Peyer's patch (tissue), 4 donors: ENCODE measurements at regions not wholly inside any gene's neighbourhood (a gene's known extent, or its start where the extent isn't known, plus 50 kb on each side); places are given as distances from the start of the nearest gene placed in this dataset.

Experiments
- DNase-seq, 3 donors: peaks; one replicate each; pipeline ENCODE4 v3.0.0-alpha.2; 2017 to 2019
- H3K27ac ChIP-seq, 4 donors: fragments of 200-600 bp; sonication (generic); one replicate each; pipeline ENCODE4 v1.5.1; 2016 to 2019
- H3K27me3 ChIP-seq, 2 donors: fragments of 200-600 bp; sonication (generic); one replicate each; pipeline ENCODE4 v1.5.1; 2019
- H3K36me3 ChIP-seq, 3 donors: fragments of 200-600 bp; sonication (generic); one replicate each; pipeline ENCODE4 v1.5.1; 2016 to 2019
- H3K4me1 ChIP-seq, 4 donors: fragments of 200-600 bp; sonication (generic); one replicate each; pipeline ENCODE4 v1.5.1; 2016 to 2019
- H3K4me3 ChIP-seq, 4 donors: fragments of 200-600 bp; sonication (generic); 1 replicate in 3 of 4; 2 replicates in 1 of 4; pipeline ENCODE4 v1.5.1; 2016 to 2019; ENCODE audit warnings: mild to moderate bottlenecking in 1 of 4
- H3K9me3 ChIP-seq, 4 donors: fragments of 200-600 bp; sonication (generic); one replicate each; pipeline ENCODE4 v1.5.1; 2016 to 2019; ENCODE audit warnings: mild to moderate bottlenecking in 1 of 4
- POLR2A ChIP-seq, 2 donors: fragments of 450-650 bp; IDR thresholded peaks; one replicate each; pipeline ENCODE4 v1.5.1; 2017; ENCODE audit warnings: antibody characterized with exemption in 2 of 2, mild to moderate bottlenecking in 2 of 2, moderate library complexity in 2 of 2
- TF ChIP-seq, protein P1 (sequence below), 6 experiments: fragments of 450-650 bp in 4 of 6; fragments of 200-600 bp in 2 of 6; sonication (generic) in 1 of 6; IDR thresholded peaks; one replicate each; pipeline ENCODE4 v1.5.1; 2017 to 2019; ENCODE audit warnings: antibody characterized with exemption in 6 of 6, mild to moderate bottlenecking in 3 of 6, moderate library complexity in 1 of 6

DNA sequence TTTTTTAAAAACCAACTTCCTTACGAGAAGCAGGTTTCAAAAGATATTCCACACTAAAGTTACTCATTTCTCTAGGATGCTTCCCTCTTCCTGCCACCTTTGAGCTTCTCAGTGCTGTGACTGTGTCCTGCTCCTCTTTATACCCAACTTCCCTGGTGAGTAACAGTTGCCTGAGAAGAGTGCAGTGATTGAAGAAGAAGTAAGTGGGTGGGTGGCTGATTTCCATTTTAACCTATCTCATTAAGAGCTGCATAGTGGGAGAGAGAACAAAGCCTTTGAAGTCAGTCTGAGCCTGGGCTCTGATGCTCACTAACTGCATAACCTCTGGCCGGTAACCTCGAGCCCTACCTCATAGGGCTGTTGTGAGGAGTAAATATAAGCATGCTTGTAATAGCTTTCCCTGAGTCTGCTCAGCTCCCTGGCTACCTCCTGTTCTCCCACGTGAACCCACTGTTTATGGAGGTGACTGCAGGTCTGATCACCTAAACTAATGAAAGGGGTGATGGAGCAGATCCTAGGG, 977.3 kb downstream of the UQCRFS1 start:
- TF ChIP-seq, protein P1, sequence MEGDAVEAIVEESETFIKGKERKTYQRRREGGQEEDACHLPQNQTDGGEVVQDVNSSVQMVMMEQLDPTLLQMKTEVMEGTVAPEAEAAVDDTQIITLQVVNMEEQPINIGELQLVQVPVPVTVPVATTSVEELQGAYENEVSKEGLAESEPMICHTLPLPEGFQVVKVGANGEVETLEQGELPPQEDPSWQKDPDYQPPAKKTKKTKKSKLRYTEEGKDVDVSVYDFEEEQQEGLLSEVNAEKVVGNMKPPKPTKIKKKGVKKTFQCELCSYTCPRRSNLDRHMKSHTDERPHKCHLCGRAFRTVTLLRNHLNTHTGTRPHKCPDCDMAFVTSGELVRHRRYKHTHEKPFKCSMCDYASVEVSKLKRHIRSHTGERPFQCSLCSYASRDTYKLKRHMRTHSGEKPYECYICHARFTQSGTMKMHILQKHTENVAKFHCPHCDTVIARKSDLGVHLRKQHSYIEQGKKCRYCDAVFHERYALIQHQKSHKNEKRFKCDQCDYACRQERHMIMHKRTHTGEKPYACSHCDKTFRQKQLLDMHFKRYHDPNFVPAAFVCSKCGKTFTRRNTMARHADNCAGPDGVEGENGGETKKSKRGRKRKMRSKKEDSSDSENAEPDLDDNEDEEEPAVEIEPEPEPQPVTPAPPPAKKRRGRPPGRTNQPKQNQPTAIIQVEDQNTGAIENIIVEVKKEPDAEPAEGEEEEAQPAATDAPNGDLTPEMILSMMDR (IDR thresholded peaks at IDR 0.05), result no peak
- no peak for TF ChIP-seq POLR2A (IDR thresholded peaks at IDR 0.05)
- DNase-seq, result no peak

DNA sequence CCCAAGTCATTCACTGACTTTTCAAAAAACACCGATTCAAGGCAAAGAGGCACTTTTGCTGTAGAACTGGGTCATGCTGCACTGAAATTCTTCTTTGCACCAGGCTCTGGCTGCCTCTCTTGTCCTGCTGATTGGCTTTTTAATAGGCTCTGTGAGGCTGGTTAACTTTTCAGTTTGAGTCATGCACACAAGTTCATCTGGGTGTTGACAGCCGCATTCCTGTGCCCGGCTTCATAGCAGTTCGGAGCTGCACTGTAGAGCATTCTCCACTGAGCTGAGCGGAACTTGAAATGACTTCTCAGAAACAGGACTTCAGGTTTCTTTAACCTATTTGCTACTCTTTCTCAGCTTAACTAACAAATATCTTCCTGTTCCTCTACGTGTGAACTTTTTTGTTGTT, 978.3 kb downstream of the UQCRFS1 start:
- no peaks in the 10 kb centered on the region for H3K4me1 ChIP-seq
- no peak overlapping the region for H3K4me3 ChIP-seq
- no peaks in the 10 kb centered on the region for H3K36me3 ChIP-seq
- no peaks in the 10 kb centered on the region for H3K27me3 ChIP-seq
- no peak for TF ChIP-seq POLR2A (IDR thresholded peaks at IDR 0.05)
- TF ChIP-seq, protein P1 (IDR thresholded peaks at IDR 0.05), result no peak
- no peak overlapping the region for H3K27ac ChIP-seq
- no peak for DNase-seq
- H3K9me3 ChIP-seq, result peaks cover 0 to 2% (median 0%) of the 10 kb centered on the region in 4 donors

More for the DNA sequence above, 977.3 kb downstream of the UQCRFS1 start:
- Histone ChIP-seq H3K9me3 (peaks cover 0 to 2% (median 0%) of the 10 kb centered on the region in 4 donors), H3K27me3 (no peaks in the 10 kb centered on the region), H3K4me3 (no peak overlapping the region), H3K36me3 (no peaks in the 10 kb centered on the region), H3K4me1 (no peaks in the 10 kb centered on the region), H3K27ac (no peak overlapping the region)

DNA sequence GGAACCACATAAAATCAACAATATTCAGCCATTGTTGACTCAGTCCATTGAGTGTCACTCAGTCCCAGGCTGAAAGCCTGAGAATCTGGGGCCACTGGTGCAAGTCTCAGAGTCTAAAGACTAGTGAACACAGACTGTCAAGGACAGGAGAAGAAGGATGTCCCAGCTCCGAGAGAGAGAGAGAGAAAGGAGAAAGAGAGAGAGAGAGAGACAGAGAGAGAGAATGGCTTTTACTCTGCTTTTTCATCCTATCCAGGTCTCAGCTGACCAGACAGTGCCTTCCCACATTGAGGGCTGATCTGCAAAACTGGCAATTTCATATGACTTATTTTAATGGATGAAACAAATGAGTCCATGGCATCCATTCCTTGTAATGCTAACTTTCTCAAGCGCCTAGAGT, 984.1 kb downstream of the UQCRFS1 start:
- H3K9me3 ChIP-seq, result peaks cover 0 to 2% (median 0%) of the 10 kb centered on the region in 4 donors
- no peak overlapping the region for H3K27ac ChIP-seq
- TF ChIP-seq, protein P1 (IDR thresholded peaks at IDR 0.05), result no peak
- no peak for TF ChIP-seq POLR2A (IDR thresholded peaks at IDR 0.05)
- H3K36me3 ChIP-seq, result no peaks in the 10 kb centered on the region
- H3K4me1 ChIP-seq, result no peaks in the 10 kb centered on the region
- no peak for DNase-seq
- H3K27me3 ChIP-seq, result no peaks in the 10 kb centered on the region
- no peak overlapping the region for H3K4me3 ChIP-seq

DNA sequence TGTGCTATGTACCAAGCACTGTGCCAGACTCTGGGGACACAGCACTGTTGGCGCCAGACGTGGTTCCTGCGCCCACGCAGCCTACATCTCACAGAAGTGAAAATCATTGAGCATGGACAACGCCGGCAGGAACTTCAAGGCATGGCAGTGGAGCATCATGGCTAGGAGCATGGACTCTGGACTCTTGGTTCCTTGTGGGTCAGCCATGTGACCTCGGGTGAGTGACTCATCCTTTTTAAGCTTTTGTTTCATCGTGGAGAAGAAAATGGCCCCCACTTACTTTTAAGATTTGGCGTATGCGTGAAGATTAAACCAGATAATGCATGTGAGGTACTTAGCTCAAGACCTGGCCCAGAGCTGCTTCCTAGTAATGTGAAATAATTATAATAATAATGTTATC, 988.5 kb downstream of the UQCRFS1 start:
- no peak for TF ChIP-seq POLR2A (IDR thresholded peaks at IDR 0.05)
- TF ChIP-seq, protein P1 (IDR thresholded peaks at IDR 0.05), result no peak
- Histone ChIP-seq H3K9me3 (peaks cover 0 to 2% (median 0%) of the 10 kb centered on the region in 4 donors), H3K27me3 (no peaks in the 10 kb centered on the region), H3K27ac (no peak overlapping the region), H3K36me3 (no peaks in the 10 kb centered on the region), H3K4me3 (no peak overlapping the region), H3K4me1 (no peaks in the 10 kb centered on the region)
- DNase-seq, result no peak

DNA sequence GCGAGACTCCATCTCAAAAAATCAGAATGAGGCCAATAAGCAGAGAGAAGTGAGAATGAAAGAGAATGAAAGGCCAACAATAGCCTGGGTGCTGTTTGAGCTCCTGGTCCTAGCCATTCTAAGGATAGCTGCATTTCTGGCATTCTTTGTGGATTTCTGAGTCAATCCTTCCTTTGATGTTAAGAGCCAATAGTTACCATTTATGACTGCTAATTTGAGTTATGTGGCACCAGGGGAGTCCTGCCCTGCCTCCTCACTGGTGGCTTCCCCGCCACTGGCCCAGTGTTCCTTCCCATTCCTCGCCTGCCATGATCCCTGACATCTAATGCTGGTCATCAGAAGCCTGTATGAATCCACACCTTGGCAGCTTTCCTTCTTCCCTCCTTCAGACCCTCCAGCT, 991.2 kb downstream of the UQCRFS1 start:
- DNase-seq, result no peak
- H3K36me3 ChIP-seq, result no peaks in the 10 kb centered on the region
- H3K4me1 ChIP-seq, result no peaks in the 10 kb centered on the region
- H3K27me3 ChIP-seq, result no peaks in the 10 kb centered on the region
- H3K4me3 ChIP-seq, result no peak overlapping the region
- H3K9me3 ChIP-seq, result peaks cover 0 to 2% (median 0%) of the 10 kb centered on the region in 4 donors
- TF ChIP-seq, protein P1 (IDR thresholded peaks at IDR 0.05), result no peak
- no peak for TF ChIP-seq POLR2A (IDR thresholded peaks at IDR 0.05)
- no peak overlapping the region for H3K27ac ChIP-seq

DNA sequence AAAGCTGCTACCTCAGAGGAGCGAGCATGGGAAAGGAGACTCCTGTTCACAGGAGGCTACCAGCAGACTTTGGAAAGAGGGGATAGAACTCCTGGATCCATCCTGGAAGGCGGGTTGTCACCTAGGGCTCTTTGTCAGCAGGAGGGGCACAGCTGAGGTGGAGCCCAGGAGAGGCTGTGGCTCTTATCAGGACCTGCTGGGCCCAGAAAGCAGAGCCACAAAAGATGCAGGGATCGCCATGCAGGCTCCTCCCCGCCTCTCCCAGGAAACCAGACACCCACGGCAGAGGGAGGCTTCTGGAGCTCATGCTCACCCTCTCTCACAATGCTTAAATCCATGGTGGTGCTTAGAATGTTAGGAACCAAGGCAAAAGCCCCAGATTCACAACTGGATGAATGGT, 994.2 kb downstream of the UQCRFS1 start:
- no peak overlapping the region for H3K27ac ChIP-seq
- no peak overlapping the region for H3K4me3 ChIP-seq
- TF ChIP-seq POLR2A (IDR thresholded peaks at IDR 0.05), result no peak
- TF ChIP-seq, protein P1 (IDR thresholded peaks at IDR 0.05), result no peak
- H3K9me3 ChIP-seq, result no peaks in the 10 kb centered on the region
- no peaks in the 10 kb centered on the region for H3K27me3 ChIP-seq
- H3K36me3 ChIP-seq, result no peaks in the 10 kb centered on the region
- H3K4me1 ChIP-seq, result no peaks in the 10 kb centered on the region
- DNase-seq, result no peak
